Stimulated activated CD8-positive, alpha-beta memory T cell treated with anti-CD3 and anti-CD28 coated beads, Interleukin-15, amount 100 ng/mL, for 1 hour (primary cell): ENCODE measurements at regions not wholly inside any gene's neighbourhood (a gene's known extent, or its start where the extent isn't known, plus 50 kb on each side); places are given as distances from the start of the nearest gene placed in this dataset.

Source experiments
- DNase-seq: peaks from one replicate; pipeline ENCODE4 v3.0.0-alpha.2; 2020; ENCODE audit warnings: low read depth

DNA sequence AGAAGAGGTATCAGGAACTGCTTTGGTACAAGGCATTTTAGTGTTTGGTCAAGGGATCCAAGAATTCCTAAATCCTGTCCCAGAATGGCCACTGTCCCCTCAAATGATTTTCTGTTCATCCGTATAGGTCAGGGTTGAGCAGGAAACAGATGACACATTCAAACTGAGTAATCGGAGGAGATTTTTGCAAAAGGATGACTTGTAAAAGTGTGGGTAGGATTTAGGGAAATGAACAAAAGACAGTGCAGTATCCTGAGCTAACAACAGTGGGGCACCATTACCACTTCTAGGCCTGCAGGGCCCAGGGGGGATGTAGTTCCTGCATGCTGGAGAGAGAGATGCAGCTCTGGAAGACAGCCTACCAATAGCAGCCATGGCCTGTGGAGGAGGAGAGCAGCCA lies 290.1 kb downstream of the ZSWIM6 start:
- no peak for DNase-seq

DNA sequence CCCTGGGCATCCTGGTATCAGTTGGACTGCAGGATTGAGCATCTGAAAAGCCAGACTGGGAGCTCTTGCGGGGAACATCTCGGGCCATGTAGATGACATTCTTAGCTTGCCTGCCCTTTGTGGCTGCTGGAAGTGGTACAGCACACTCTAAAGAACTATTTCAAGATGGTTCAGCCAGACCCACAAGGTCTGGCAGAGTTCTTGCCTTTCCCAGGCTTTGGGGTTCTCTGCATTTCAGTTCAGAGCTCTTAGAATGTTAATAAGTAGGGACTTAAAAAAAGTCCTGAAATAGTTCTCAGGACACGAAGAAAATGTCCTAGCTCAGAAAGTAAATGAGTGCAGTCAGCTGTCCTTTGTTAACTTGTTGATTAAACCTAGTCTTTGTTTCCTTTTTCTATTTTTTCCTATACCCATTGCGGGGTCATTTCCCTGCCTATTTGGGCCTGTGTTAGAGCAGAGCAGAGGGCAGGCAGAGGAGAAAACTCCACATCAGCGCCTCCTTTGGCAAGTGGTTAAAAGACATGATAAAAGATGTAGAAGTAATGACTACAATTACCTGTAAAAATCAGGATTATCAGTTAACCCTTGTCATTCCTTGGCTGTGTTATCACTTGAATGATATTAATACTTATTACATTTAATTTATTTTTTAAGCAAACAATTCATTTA lies 291.5 kb downstream of the ZSWIM6 start:
- no peak for DNase-seq

DNA sequence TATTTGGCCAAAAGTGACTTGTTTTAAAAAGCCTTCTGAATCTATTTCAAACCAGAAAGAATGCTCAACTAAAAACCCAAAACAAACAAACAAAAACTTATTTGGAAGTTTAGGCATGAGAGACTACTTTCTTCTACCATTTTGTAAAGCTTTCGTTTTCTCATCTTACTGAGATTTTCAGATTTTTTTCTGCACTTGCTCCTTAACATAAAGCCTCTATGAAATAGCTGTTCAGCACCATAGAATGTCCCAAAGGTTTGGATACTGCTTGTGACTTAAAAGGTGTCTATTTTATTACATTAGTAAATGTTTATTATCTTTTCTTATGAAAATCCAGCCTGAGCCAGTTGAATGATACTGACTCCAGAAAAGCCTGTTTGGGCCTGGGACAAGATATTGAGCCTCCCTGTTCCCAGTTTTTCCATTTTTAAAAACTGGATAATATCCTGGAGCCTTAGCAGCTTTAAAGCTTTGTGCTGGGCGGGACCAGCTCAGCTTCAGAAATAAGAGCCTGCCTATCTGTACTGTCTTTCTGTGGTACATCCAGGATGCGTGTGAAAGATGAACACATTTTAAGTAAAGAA lies 292.6 kb downstream of the ZSWIM6 start:
- DNase-seq = no peak

DNA sequence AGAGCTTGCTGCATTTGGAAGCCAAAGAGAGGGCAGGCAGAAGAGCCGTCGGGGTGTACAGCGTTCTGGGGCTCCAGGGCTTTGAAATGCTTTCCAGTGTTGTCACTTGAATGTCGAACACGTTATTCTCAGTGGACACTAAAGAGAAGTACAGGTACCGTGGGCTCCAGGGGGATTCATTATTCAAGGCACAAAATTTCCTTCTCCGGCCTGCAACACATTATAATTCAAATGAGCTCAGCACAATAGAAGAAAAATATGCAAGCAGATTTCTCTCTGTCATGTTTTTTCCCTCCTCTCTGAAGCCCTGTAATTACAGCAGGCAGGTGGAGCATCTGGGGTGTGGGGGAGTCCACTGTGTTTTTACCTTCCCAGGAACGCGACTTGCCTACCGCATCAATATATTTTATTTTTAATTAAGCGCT lies 293.1 kb downstream of the ZSWIM6 start:
- no peak for DNase-seq

DNA sequence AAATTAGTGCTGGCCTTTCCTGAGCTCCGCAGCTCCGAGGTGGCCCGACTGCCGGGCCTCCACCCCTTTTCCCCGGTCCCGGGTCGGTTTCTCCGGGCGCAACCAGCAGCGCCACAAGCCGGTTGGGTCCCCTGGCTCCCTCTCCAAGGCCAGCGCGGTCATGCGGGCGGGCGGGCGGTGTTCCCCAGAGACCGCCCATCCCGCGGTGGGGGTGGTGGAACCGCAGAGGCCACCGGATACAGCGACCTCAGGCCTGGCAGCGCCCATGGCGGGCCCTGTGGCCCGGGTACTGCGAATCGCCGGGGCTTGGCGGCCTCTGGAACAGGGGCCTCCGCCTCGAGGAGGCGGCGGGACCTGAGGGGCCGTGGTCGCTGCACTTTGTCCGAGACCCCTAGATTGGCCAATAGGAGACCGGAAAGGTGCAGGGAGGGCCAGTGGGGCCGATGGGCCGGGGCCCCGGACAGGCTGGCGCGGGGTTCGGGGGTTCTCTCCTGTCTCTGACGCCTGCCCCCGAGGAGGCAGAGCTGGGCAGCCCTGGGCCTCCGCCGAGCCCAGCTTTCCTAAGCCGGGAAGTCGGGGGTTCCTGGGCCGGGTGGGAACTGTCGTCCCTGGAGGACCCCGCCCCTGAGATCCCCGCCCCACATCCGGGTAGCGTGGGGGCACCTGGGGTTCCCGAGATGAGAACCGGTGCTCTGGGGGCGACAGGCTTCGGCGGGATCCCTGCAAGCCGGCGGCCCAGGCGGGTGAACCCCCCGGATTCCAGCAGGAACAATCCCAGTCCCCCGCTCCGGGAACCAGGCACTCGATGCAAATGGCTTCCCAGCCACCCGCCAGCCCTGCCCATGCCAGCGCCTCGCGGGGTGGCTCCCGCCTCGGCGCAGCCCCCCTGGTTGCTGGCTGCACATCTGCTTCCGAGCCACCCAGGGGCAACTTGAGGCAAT lies 293.9 kb downstream of the ZSWIM6 start:
- no peak for DNase-seq

DNA sequence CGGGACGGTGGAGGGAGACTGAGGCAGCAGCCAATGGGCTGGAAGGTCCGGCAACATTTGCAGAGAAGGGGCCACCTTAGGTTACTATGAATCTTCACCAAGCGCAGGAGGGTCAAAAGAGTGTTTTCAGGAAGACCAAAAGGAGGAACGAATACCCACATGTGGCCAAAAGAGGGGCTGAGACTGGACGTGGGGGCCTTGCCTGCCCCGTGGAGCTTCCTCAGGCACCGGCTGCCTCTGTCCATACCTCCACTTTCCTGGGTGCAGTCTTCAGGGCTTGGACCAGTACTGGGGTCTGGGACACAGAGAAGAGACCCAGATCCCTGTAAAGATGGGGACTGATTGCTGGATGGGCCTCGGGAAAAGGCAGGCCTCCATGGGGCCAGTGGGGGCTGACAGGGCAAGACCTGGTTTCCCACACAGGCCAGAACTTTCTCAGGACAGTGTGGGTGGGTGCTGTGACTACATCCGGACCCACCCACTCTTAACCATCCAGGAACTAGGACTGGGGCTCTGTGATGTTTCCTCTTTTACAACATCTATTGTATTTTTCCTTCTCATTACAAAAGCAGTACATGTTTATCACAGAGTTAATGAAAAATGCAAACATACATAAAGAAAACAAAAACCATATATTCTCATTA lies 294.7 kb downstream of the ZSWIM6 start:
- DNase-seq = no peak

DNA sequence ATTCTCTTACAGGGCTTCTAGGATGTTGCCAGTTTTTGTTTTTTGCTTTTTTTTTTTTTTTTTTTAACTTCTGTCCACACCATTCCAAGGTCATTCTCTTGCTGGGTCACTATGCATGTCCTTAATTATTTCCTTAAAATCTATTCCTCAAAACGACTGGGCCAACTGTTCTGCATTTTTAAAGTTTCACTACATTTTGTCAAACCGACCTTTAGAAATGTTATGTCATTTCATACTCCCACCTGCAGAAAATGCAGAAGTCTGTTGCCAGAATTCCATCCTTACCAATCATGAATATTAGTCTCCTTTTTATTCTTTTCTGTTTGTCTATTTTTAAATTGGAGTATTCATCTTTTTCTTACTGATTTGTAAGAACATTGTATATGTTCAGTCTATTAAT lies 295.5 kb downstream of the ZSWIM6 start:
- no peak for DNase-seq

DNA sequence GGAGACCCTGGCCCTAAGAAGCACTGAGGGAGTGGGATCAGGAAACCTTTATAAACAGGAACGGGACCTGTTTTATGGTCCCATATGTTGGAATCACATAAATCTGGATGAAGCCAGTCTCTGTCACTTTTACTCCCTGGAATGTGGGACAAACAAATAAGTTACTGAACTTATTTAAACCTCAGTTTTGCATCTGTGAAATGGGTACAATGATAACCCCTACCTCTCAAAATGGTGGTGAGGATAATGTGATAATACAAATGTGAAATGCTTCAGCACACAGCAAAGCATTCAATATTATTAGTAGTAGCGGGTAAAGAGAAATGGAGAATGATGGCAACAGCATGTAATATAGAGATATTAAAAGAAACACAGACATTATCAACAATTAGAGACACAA lies 298.9 kb downstream of the ZSWIM6 start:
- no peak for DNase-seq

DNA sequence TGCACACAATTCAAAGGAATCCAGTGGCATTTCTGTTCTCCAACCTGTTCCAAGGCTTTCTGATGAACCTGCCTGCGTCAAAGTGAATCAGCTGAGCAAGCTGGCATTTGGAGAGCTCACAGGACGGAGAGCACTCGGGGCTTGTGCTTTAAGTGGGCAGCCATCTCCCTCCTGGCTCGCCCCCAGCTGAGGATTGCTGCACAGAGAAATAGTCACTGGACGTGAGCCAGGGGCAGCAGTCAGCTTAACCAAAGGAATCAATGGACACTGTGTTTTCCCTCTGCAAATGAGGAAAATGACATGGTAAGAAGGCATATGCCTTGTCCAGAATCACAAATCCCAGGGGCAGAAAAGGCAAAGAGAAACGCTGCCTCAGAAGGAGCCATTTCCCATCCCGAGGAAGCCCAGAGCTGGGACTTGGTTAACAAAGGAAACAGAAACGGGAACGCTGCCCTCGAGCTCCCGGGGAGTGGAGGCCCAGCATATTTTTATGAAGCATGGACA lies 299.4 kb downstream of the ZSWIM6 start:
- no peak for DNase-seq

DNA sequence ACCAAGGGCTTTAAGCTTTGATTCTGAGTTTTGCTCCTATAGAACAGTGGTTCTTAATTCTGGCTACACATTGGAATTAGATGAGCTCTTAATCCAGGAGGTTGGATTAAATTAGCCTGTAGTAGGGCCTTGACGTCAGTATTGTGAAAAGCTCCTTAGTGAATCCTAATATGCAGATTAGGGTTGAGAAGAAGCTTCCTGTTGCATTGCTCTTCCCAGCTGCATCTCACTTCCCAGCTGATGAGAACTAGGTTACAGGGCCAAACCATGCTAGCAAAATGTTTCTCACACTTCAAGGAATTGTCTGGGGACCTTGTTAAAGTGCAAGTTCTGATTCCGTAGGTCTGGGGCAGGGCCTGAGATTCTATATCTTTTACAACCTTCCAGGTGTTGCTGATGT lies 300.0 kb downstream of the ZSWIM6 start:
- no peak for DNase-seq

DNA sequence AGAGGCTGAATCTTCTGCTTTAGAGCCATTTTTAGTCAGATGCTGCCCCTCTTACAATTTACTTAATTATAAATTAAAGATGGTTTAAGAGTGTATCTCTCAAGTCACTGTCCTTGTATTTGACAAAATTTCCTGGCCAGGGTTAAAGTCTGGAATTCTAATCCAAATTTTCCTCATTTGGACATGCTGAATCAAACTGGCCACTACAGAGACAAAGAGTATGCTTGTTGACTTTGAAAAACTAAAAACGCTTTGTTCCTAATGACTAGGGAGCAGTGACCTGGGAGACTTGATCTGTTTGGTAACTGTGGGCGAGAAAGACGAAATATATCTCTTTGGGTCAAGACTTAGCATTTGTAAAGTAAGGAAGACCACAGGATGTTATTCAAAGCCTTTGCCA lies 303.2 kb downstream of the ZSWIM6 start:
- DNase-seq = no peak

DNA sequence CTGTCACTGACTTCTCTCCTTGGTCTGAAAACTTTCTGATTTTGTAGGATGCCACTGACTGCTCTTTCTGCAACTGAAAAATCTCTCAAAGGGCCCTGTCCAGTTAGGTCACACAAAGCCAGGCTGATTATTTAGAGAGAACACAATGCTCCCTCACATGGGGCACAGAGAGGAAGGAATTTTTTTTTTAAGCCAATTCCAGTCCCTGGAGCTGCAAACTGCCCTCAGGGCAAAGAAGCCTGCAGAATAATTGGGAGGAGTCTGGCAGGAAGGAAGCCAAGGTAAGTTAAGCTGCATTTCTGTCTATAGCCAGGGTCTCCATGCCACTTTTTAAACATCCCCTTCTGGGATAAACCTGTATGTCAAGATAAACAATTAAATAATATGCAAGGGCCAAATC lies 305.5 kb downstream of the ZSWIM6 start:
- DNase-seq = no peak

DNA sequence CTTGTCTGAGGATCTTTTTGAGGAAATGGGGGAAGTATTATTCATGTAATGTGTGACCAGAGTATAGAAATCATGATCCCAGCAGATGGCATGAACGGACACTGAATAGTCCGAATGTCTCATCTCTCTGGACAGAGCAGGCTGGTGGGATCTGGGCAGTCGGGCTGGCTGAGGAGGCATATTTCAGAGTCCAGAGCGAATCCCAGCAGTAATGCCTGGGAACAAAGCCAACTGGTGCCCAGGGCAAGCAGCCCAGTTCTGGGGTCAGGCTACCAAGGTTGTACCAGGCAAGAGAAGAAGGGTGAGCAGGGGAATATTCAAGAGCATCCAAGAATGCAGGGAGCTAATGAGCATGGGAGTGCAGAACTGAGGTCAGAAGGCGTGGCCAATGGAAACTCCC lies 306.4 kb downstream of the ZSWIM6 start:
- no peak for DNase-seq

DNA sequence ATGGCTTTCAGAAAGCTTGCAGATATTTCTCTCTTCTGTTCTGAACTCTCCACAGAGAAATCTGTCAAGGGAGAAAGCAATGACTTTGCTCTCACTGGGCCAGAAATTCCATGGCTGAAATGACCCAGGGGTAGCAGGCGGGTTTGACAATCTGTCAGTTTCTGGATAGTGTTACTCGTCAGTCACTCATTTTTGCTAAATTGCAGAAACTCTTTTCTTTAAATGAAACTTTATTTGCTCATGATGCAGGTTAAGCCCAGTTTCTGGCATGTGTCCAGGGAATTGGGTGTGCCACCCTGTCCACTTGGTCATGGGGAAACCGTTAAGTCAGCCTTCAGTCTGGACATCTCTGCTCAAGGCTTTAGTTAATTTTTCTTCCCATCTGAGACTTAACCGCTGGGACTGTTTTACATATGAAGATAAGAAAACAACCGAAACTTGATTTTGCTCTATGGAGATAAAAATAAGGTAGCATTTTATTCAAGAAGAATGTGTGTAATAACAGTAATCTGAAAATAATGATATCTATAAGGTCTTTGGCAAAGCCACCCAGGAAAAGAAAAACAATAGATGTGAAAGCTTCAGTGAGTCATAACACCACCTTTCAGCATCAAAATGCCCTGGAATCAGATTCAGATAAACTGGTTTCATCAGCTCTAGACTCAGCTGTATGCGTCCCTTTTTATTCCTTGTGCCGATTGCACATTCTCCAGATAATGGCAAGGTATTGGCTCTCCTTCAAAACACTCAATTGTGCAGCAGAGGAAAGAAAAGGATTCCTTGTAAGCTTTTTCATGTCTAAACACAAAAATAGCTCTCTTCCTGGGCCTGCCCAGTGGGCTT lies 308.3 kb downstream of the ZSWIM6 start:
- DNase-seq = no peak

DNA sequence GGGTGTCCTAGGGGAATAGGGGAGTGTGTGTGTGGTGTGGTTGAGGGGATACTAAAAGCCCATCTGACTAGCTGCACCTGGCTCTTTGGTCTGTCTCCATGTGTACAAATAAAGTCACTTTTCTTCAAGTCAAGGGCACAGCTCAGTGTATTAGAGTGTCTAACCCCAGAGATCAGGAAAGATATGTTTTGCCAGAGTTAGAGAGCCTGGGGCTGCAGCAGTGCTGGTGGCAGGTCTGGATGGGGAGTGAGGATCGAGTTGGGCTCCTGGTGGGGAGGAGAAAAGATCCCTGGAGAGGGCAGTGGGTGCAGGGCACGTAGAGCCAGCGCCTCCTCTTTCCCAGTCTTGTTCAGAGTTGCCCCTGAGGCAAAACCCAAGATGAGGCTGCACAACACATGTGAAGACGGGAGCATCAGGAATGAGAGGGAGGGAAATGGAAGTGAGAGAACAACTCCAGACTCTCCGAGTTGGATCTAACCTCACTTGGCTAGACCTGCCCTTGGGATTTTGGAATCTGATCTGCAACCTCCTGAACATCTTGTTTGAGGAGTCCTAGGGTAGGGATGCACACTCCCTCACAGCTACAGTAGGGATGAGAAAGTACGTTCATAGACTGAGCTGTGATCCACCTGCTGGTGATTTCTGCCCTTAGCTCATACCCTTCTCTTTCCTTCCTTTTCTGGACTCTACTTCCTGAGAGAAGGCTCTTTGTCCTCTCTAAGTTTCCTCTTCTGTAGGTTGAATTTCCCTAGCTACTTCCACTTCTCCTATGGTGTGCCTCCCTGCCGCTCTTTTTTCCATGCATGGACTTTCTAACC lies 309.9 kb downstream of the ZSWIM6 start:
- no peak for DNase-seq

DNA sequence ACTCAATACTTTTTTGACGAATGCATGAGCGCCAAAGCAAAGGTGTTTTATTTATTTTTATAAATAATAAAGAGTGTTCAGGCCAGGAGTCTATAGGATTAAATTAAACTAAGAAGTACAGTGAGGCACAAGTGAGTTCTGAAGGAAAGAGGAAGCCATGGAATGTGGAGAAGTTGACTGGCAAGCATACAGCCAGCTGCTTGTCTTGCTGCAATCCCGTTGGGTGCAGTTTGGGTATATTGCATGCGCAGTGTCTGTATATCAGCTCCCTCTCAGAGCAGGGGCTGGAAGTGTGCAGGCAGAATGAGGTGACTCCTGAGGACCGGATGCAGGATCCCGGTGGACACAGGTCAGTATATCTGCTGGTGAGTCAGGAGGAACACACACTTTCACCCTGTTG lies 315.6 kb downstream of the ZSWIM6 start:
- DNase-seq = no peak

DNA sequence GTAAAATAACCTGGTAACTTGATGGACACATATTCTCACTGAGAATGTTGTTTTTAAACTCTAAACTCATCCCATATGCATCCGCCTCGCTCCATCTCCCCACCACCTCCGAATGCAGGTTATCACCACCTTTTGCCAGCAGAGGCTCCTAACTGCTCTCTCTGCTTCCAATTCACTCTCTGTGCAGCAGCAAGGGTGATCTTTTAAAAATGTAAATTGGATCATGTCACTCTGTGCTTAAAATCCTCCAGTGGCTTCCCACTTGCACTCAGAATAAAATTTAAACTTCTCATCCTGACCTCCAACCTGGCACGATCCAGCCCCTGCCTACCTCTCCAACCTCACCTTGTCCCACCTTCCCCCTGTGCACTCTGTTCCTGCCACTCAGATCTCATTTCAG lies 317.2 kb downstream of the ZSWIM6 start:
- no peak for DNase-seq

DNA sequence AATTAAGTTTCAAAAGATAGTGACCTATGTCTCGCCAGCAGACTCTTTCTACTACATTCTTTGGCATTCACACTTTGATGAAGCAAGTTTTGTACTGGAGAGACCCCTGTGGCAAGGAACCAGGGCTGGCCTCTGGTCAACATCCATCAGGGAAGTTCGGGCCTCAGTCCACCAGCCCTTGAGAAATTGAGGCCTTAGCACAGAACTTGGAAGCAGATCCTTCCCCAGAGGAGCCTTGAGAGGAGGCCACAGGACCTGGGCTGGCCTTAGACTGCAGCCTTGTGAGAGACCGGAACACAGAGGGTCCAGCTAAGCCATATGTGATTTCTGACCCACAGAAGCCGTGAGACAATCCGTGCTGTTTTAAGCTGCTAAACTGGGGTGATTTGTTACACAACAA lies 317.9 kb downstream of the ZSWIM6 start:
- no peak for DNase-seq

DNA sequence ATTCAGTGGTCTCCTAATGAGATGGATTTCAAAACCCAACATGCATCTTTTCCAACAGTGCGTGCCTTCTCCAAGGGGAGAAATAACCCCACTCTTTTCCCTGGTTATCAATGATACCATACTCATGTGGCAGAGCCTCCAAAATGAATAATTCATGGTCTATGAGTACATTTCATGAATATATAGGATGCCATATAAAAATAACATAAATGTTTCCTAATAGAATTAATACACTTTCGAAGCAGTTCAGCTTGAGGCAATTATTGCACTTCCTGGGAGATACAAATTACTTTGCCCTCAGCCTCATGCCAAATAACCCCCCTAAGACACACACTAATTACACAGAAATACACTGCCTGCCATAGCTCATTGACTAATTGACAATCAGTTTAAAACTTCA lies 318.6 kb downstream of the ZSWIM6 start:
- DNase-seq = no peak

DNA sequence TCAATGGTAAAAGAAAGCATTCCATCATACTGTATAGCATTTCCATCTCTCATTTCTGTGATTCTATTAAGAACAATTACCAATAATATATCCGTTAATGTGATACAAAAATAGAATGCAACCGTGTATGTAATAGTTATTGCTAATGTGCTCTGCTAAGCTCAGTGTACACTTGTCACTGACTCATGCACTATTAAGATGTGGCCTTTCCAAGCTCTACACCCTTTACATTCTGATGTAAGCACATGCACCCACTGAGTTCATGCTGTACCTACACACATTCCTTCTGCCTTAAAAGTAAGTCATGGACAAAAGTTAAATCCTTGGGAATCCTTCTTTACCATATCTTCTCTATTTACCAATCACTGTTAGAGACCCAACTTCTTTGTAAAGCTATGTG lies 319.1 kb downstream of the ZSWIM6 start:
- no peak for DNase-seq

DNA sequence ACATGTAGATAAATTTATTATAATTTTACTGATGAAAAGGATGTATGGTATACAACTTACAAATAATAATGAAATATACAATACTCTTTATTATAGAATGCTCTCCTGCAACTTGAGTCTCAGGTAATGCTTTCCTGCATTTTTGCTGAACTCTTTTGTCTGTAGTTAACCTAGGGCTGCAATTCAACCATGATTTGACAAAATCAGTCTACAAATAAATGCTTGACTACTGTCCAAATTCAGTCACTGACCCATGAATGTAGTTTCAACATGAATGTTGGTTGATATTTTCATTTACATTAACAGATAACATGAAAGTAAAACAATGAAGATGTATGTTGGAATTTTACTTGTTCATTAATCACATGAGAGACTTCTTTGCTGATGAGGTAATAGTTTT lies 320.9 kb downstream of the ZSWIM6 start:
- no peak for DNase-seq
